Ascending aorta (tissue), 2 donors: ENCODE measurements at regions not wholly inside any gene's neighbourhood (a gene's known extent, or its start where the extent isn't known, plus 50 kb on each side); places are given as distances from the start of the nearest gene placed in this dataset.

Source experiments
- DNase-seq, 2 donors: peaks; one replicate each; pipeline ENCODE4 v3.0.0-alpha.2; 2019; ENCODE audit warnings: low spot score in 2 of 2
- H3K27ac ChIP-seq, 2 donors: fragments of 200-600 bp; sonication (generic); one replicate each; pipeline ENCODE4 v1.5.1; 2016 to 2017; ENCODE audit warnings: mild to moderate bottlenecking in 1 of 2
- H3K27me3 ChIP-seq: fragments of 200-600 bp; sonication (generic); one replicate; pipeline ENCODE4 v1.5.1; 2017
- H3K36me3 ChIP-seq, 2 donors: fragments of 200-600 bp; sonication (generic); one replicate each; pipeline ENCODE4 v1.5.1; 2016
- H3K4me1 ChIP-seq, 2 donors: fragments of 200-600 bp; sonication (generic); one replicate each; pipeline ENCODE4 v1.5.1; 2016 to 2017; ENCODE audit warnings: mild to moderate bottlenecking in 1 of 2
- H3K4me3 ChIP-seq, 2 donors: fragments of 200-600 bp; sonication (generic); one replicate each; pipeline ENCODE4 v1.5.1; 2016 to 2017; ENCODE audit warnings: mild to moderate bottlenecking in 1 of 2
- H3K9me3 ChIP-seq, 2 donors: fragments of 200-600 bp; sonication (generic); one replicate each; pipeline ENCODE4 v1.5.1; 2016
- intact Hi-C: fragments of 100-400 bp; cut with DNase I; formaldehyde crosslinking; loops from one replicate; pipeline ENCODE4 v1.15.1; 2023
- TF ChIP-seq, protein P1 (sequence below), 3 experiments: fragments of 200-600 bp in 2 of 3; fragments of 450-650 bp in 1 of 3; sonication (generic) in 2 of 3; IDR thresholded peaks; one replicate each; pipeline ENCODE4 v1.5.1; 2016 to 2019; ENCODE audit warnings: antibody characterized with exemption in 3 of 3, mild to moderate bottlenecking in 1 of 3, moderate library complexity in 1 of 3

DNA sequence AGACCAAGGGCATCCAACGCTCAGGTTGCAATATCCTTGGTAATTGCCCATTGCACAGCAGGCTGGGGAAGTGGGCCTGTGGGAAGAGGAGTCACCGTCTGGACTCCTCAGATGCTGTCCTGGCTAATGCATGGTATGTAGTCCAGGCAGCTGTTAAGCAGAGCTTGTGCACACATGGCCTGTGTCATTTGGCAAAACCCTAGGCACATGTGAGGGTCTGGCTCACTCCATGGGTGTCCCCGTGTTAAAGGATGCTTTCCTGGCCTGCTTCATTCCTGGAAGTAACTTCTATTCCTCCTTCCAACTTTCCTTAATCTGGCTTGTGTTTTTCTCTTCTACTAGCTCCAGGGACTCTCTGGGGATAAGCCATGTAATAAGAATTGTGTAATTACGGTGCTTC lies 378.0 kb upstream of the CA10 start:
- H3K36me3 ChIP-seq: no peaks in the 10 kb centered on the region

GRCh38 chr17:52532373-52532772 lies 373.9 kb upstream of the CA10 start:
- intact Hi-C loops: no loop called here
- TF ChIP-seq, protein P1, sequence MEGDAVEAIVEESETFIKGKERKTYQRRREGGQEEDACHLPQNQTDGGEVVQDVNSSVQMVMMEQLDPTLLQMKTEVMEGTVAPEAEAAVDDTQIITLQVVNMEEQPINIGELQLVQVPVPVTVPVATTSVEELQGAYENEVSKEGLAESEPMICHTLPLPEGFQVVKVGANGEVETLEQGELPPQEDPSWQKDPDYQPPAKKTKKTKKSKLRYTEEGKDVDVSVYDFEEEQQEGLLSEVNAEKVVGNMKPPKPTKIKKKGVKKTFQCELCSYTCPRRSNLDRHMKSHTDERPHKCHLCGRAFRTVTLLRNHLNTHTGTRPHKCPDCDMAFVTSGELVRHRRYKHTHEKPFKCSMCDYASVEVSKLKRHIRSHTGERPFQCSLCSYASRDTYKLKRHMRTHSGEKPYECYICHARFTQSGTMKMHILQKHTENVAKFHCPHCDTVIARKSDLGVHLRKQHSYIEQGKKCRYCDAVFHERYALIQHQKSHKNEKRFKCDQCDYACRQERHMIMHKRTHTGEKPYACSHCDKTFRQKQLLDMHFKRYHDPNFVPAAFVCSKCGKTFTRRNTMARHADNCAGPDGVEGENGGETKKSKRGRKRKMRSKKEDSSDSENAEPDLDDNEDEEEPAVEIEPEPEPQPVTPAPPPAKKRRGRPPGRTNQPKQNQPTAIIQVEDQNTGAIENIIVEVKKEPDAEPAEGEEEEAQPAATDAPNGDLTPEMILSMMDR (IDR thresholded peaks at IDR 0.05): no peak
- no peak for DNase-seq
- H3K27ac ChIP-seq: no peak overlapping the region
- H3K4me1 ChIP-seq: no peaks in the 10 kb centered on the region
- H3K27me3 ChIP-seq: no peaks in the 10 kb centered on the region
- H3K9me3 ChIP-seq: no peaks in the 10 kb centered on the region
- no peaks in the 10 kb centered on the region for H3K36me3 ChIP-seq
- no peak overlapping the region for H3K4me3 ChIP-seq

More for the DNA sequence above, 378.0 kb upstream of the CA10 start:
- TF ChIP-seq, protein P1 (IDR thresholded peaks at IDR 0.05): no peak
- Histone ChIP-seq H3K27me3 (no peaks in the 10 kb centered on the region), H3K27ac (no peak overlapping the region), H3K4me3 (no peak overlapping the region), H3K4me1 (no peaks in the 10 kb centered on the region), H3K9me3 (no peaks in the 10 kb centered on the region)
- intact Hi-C loops: no loop called here
- no peak for DNase-seq

DNA sequence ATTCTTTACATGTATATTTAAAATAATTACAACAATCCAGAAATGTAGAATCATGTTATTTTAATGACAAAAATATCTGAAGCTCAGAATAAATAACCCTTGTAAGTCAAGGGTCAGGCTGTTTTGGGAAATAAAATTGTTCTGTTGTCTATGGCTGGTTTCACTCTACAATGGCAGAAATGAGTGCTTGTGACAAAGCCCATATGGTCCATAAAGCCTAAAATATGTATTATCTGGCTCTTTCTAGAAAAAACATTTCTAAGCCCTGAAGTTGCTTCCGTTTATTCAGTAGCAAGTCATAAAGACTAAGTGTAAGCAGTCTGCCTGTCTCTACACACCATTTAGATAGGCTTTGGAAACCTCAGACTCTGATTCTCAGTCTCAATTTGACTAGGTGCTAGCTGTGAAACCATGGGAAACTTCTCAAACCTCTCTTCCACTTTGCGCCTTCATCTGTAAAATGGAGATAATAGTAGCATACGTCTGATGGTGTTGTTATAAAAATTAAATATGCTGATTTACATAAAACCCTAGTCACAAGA lies 365.7 kb upstream of the CA10 start:
- Histone ChIP-seq H3K27ac (no peak overlapping the region), H3K27me3 (no peaks in the 10 kb centered on the region), H3K9me3 (no peaks in the 10 kb centered on the region), H3K4me1 (no peaks in the 10 kb centered on the region), H3K36me3 (no peaks in the 10 kb centered on the region), H3K4me3 (no peak overlapping the region)
- DNase-seq: no peak
- TF ChIP-seq, protein P1 (IDR thresholded peaks at IDR 0.05): no peak
- intact Hi-C loops: no loop called here

GRCh38 chr17:52517176-52517575 lies 358.7 kb upstream of the CA10 start:
- no peak for DNase-seq
- H3K36me3 ChIP-seq: no peaks in the 10 kb centered on the region
- TF ChIP-seq, protein P1 (IDR thresholded peaks at IDR 0.05): no peak
- H3K27me3 ChIP-seq: no peaks in the 10 kb centered on the region
- no peaks in the 10 kb centered on the region for H3K9me3 ChIP-seq
- no peak overlapping the region for H3K27ac ChIP-seq
- intact Hi-C loops: no loop called here
- H3K4me1 ChIP-seq: no peaks in the 10 kb centered on the region
- H3K4me3 ChIP-seq: no peak overlapping the region

DNA sequence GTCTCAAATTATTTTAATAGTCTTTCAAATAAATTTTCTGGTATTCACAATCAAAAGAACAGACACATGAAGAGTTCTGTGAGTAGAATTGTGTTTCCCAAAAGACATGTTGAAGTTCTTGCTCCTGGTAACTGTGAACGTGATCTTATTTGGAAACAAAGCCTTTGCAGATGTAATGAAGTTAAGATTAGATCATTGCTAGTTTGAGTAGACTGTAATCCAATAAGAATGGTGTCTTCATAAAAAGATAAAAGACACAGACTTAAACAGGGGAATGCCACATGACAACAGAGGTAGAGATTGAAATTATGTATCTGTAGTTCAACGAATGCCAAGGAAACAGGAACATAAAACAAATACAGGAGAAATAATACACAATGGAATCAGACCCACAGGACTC lies 357.4 kb upstream of the CA10 start:
- no peak overlapping the region for H3K27ac ChIP-seq
- no peaks in the 10 kb centered on the region for H3K4me1 ChIP-seq
- no peaks in the 10 kb centered on the region for H3K27me3 ChIP-seq
- intact Hi-C loops: no loop called here
- TF ChIP-seq, protein P1 (IDR thresholded peaks at IDR 0.05): no peak
- no peaks in the 10 kb centered on the region for H3K9me3 ChIP-seq
- H3K4me3 ChIP-seq: no peak overlapping the region
- no peak for DNase-seq
- H3K36me3 ChIP-seq: no peaks in the 10 kb centered on the region

DNA sequence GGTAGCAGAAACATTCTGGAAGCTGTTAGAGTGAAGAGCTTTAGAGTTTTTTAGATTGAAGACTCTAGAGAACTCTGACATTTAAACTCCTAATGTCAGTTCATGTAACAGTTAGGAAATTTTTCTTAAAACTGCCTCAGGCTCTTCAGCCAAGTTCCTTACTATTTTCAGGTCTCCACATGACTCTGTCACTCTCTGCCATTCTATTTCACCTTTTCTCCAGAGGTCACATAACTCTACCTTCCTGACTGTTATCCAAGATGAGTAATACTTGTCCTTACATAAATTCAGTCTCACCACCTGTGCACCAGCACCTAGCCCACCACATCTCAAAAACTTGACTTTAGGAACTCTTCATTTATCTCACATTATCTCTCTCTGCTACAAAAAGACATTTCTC lies 347.1 kb upstream of the CA10 start:
- intact Hi-C loops: no loop called here
- no peak overlapping the region for H3K27ac ChIP-seq
- TF ChIP-seq, protein P1 (IDR thresholded peaks at IDR 0.05): no peak

More for the DNA sequence above, 347.1 kb upstream of the CA10 start:
- Histone ChIP-seq H3K4me3 (no peak overlapping the region), H3K4me1 (no peaks in the 10 kb centered on the region), H3K9me3 (no peaks in the 10 kb centered on the region), H3K36me3 (no peaks in the 10 kb centered on the region), H3K27me3 (no peaks in the 10 kb centered on the region)
- no peak for DNase-seq
